Activated T-cell treated with anti-CD3 and anti-CD28 coated beads for 24 hours (primary cell): ENCODE measurements at regions not wholly inside any gene's neighbourhood (a gene's known extent, or its start where the extent isn't known, plus 50 kb on each side); places are given as distances from the start of the nearest gene placed in this dataset.
"Not testable (repeated sequence)": the region's sequence is repeated elsewhere in the genome, so short reads cannot be mapped to it uniquely, and the experiment has no call there.

ENCODE experiments used
- DNase-seq: peaks from one replicate; pipeline ENCODE4 v3.0.0-alpha.2; 2020; ENCODE audit warnings: low read depth

- DNase-seq: no peak
Measured at GRCh38 chr7:96770758-96771157, 61.1 kb upstream of the SEM1 start.

DNA sequence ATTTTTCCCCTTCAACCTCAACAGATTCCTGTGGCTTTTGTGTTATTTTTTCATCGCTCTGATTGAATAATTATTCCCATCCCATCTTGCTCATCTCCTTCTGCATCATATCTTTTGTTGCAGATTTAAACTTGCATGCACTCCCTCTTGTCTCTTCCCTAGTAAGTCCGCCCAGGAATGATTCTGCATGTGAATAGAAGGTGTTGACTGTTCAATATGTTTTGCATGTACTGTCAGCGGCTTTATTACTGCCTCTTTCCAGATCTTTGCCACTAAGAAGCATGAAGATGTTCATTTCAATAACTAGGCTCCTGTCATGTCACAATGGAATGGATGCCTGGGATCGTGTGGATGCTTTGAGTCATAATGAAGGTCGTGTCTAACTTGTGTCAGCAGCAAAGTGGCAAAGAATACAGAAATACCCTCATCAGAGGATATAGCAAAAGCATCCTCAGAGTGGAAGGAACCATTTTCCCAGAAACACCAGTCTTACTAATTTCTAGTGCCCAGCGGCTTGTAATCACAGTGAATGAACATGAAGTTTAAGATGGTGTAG lies 62.6 kb upstream of the SEM1 start:
- DNase-seq: no peak

GRCh38 chr7:96773483-96773882 lies 63.8 kb upstream of the SEM1 start:
- DNase-seq: no peak

DNA sequence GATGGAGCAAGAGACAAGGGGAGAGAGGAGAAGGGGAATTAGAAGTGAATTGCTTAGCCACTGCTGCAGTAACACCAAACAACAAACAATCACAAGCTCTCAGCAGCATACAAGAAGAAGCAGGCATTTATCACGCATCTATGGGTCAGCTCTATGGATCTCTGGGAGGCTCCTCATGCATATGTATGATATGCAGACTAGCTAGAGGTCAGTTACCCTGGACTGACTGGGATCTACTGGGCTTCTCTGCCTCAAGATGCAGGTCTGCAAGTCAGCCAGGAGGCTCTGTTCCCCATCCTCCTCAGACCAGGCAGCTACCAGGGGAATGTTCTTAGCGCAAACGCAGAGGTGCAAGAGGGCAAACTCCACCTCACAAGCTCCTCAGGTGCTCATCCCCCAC lies 64.7 kb upstream of the SEM1 start:
- DNase-seq: no peak

DNA sequence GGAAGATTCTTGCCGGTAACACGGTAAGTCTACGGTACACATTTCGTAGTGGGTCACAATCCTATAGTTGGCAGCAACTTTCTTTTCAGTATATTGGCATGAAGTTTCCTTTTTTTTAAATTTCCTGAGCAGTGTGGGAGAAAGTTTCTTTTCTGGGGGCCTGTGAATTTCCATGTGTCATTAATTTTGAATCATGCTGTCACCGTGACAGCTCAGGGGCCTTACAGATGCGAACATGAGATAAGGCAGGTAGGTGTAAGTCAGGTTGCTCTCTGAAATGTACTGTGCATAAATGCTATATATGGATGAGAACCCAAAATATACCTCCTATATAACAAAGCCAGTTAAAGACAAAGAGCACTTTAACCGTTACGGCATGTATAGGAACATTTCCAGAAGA lies 65.4 kb upstream of the SEM1 start:
- no peak for DNase-seq

GRCh38 chr7:96778263-96778662 lies 68.6 kb upstream of the SEM1 start:
- no peak for DNase-seq

DNA sequence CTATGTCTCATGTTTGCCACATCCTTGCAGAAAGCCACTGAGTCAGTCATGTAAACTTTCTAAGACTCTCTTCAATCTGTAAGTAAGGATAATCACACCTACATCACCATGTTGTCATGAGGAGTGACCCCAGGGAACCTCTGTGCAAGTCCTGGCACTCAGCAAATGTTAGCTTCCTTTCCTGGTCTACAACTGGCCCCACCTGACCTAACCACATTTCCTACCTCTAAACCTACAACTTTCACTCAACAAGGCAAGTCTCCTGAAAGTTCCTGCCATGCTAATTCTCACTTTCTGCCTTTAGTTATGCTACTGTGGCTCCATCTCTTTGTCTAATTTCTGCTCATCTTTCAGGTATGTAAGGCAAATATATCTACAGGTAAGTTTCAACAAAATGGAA lies 72.3 kb upstream of the SEM1 start:
- DNase-seq: no peak

GRCh38 chr7:96782686-96783298 lies 73.1 kb upstream of the SEM1 start:
- not testable (repeated sequence) for DNase-seq

DNA sequence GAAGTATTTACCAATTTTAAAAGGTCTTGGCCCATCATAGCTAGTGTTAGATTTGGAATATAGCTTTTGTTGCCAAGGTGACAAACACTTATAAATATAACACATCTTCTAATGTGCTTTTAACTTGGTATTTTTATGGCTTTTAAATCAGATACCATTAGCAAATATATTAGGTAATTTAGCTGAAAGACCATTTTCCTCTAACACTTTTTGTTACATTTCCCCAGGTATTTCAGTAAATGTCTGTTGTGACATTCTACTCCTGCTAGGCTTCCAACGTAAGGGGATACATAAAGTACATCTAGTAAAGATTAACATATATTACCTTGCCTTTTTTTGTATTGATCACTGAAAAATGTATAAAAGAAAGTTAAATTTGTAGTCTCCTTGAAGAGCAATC lies 75.0 kb upstream of the SEM1 start:
- DNase-seq: no peak

DNA sequence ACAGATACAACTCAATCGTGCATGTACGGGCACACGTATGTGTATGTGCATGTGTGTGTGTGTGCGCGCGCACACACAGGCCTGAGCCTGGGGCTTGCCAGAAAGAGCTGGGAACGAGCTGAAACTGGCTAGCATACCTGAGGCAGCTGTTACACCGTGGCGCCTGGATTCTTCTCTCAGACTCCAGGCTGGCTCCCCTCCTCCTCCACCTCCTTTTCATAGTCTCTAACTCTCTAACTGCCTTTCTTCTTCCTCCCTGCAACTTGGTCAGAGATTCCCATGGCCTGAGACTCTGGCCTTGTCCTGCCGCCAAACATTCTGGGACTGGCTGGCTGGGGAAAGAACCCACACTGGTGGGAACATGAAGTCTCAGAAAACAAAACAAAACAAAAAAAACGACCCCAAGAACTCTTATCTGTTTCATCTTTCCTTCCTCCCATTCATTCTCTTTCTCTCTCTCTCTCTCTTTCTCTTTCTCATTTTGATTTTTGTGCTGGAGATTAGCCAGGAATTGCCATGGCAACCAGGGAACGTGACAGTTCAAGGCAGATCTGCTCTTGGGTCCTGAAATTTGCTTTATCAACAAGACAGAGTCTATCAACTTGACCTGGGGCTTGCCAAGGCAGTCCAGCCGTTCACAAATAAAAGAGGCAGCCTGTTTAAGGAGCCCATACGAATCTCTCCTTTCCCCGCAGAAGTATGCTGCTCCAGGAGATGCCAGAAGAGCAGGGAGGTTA lies 76.8 kb upstream of the SEM1 start:
- no peak for DNase-seq

DNA sequence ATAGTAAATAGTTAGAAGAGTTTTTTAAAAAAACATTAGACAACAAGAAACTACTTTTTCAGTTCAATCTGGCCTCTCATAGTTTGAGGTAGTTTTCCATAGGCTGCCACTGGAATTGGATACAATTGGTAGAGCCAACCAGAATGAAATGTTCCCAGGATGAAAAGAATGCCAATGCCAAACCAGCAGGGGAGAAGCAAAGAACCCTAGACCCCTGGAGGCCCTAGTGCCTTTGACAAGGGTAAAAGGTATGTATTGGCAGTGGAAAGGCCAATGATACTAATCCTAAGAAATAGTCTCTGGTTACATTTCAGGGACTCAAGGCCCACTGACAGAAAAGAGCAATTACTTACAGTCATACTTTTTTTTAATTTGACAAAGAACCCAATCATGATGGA lies 77.4 kb upstream of the SEM1 start:
- DNase-seq: no peak

DNA sequence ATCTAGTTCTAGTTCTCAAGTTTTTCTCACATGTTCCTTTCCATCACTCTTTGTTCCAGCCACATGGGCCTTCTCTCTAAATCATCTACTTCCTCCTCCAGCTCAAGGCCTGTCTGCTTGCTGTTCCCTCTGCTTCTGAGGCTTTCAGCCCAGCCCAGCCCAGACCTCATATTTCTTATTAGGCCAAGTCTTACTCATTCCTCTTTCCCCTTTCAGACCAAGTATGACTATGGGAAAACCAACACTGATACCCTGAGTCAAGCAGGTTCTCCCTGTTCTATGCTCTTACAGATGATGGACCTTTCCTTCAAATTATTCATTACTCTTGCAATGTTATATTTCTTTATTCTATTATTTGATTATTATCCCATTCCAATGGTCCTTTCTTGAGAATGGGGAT lies 80.3 kb upstream of the SEM1 start:
- DNase-seq: no peak

GRCh38 chr7:96792115-96792514 lies 82.5 kb upstream of the SEM1 start:
- DNase-seq: no peak

GRCh38 chr7:96794063-96794462 lies 84.4 kb upstream of the SEM1 start:
- no peak for DNase-seq

DNA sequence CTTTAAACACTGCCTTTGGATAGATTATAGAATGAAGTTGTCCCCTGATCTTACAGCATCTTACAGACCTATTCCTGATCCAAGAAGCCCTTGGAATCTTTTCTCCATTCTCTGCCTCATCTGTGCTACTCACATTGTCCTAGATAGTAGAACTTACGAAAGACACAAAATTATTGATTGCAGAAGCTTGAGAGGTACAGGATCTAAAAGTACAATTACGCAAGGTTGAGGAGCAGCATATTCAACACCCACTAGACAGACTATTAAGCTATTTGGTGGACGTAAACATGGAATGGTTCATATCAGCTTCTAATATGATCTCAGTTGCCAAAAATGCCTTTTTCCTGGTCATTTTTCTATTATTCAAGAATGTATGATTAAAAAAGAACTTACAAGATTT lies 90.5 kb upstream of the SEM1 start:
- DNase-seq: no peak

DNA sequence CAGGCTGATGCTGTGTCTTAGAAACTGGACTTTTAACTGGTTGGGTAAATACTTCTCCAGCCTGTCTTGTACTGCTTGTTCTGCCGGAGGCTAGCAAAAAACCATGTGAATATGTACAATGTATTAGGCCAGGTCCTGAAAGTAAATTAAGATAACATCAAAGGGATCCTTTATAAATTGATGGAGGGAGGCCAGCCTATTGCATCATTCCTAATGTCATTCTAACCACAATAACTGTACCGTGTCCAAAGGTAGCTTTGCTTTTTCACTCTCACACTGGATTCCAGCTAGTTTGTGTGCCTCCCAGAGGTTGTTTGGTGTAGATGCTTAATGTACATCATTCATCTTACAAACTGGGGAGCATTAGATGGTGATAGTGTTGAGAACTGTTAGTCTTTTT lies 91.2 kb upstream of the SEM1 start:
- no peak for DNase-seq

DNA sequence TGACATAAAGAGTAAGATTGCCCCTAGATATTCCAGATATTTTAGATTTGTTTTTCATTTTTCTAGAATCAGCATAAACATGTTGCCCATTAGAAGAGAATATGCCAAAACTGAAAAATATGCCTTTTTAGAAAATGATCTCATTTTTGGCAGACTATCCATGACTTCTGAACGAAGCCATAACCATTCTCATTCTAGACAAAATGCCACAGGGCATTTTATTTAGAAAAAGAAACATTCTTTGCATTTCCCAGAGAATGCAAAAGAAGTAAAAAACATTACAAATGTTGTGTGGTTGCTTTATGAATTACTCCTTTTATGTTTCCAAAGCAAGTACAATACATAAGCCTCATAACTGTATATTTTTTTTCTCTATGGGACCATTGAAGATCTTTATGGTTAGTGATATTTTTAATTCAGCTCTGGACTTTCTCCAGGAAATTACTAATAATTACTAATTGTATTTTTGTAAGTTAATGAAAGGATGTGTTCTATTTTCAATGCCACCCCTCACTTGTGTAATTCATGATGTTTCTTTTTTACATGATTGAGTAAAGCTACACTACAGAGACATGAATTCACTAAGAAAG lies 109.6 kb upstream of the SEM1 start:
- no peak for DNase-seq

DNA sequence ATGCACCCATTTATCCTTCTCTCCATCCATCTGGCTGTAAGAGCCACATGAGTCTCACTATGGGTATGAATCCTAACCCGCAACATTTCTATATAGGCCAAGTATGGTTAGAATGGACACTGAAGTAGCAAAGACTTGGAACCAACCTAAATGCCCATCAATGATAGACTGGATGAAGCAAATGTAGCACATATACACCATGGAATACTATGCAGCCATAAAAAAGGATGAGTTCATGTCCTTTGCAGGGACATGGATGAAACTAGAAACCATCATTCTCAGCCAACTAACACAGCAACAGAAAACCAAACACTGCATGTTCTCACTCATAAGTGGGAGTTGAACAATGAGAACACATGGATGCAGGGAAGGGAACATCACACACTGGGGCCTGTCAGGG lies 111.5 kb upstream of the SEM1 start:
- DNase-seq: not testable (repeated sequence)

DNA sequence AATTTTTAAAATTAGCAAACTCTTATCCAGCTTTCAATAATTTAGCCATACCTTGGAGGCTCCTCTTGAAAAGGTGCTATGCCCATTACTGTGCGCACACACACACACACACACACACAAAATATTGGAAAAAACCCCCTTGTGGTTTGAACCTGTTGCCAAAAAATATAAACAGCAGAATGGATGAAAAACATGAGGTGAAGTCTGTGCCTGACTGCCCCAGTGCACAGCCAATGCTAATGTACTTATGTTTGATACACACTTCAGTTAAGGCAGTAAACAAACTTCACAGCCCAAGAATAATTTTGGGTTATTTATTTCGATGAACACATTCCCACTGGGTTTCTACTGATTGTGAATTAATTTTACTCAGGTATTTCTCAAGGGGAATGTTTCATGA lies 113.2 kb upstream of the SEM1 start:
- DNase-seq: no peak

- DNase-seq: no peak
Measured at GRCh38 chr7:96823274-96823673, 113.6 kb upstream of the SEM1 start.

GRCh38 chr7:96824686-96825085 lies 115.0 kb upstream of the SEM1 start:
- DNase-seq: no peak

- DNase-seq: no peak
Measured at GRCh38 chr7:96825285-96825684, 115.6 kb upstream of the SEM1 start.

- no peak for DNase-seq
Measured at GRCh38 chr7:96826089-96826488, 116.4 kb upstream of the SEM1 start.
